ENCODE measurements at regions not wholly inside any gene's neighbourhood (a gene's known extent, or its start where the extent isn't known, plus 50 kb on each side); places are given as distances from the start of the nearest gene placed in this dataset.

DNA sequence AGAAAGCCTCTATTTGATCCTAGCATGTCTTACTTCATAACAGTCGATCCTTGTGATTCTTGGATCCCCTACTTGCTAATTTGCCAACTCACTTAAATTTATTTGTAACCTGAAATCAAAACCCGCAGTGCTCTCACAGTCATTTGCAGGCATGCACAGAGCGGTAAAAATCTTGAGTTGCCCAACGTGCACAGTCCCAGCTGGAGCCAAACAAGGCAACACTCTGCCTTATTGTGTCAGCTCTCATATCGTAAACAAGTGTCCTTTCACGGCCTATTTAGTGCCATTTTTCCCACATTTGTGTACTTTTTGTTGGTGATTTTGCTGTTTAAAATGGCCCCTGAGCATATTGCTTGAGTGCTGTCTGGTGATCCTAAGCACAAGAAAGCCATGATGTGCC, 511.3 kb upstream of the WWC1 start:
- no peak for DNase-seq (ENCODE audit: low read depth)
- no peak overlapping the region for H3K4me3 ChIP-seq (ENCODE audit: low read depth, low read length)
- no peak for TF ChIP-seq CTCF (IDR thresholded peaks at IDR 0.05; ENCODE audit: insufficient read depth, low read length)

- no peak for TF ChIP-seq CTCF (IDR thresholded peaks at IDR 0.05; ENCODE audit: insufficient read depth, low read length)
- no peak overlapping the region for H3K4me3 ChIP-seq (ENCODE audit: low read depth, low read length)
- DNase-seq (ENCODE audit: low read depth) = peak; percentile 43
Measured at GRCh38 chr5:167783145-167783817, 508.2 kb upstream of the WWC1 start.

DNA sequence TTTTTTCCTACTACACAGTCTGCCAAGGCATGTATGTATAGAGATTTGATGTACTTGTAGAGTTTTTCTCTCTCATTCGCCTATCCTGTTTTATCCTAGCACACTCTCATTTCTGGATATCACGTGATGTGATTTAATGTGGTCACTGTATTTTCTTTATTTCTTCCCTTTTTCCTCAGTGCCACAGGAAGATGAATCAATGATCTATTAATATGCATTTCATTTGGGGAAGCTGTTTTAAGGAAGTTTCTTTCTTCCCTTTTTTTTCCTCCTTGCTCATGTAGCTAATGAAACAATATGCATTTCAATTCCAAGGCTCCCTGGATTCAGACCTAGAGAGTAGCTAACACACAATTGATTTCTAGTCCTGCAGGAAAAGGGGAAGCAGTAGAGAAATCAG, 506.3 kb upstream of the WWC1 start:
- H3K4me3 ChIP-seq (ENCODE audit: low read depth, low read length) = no peak overlapping the region
- DNase-seq (ENCODE audit: low read depth) = no peak
- no peak for TF ChIP-seq CTCF (IDR thresholded peaks at IDR 0.05; ENCODE audit: insufficient read depth, low read length)

DNA sequence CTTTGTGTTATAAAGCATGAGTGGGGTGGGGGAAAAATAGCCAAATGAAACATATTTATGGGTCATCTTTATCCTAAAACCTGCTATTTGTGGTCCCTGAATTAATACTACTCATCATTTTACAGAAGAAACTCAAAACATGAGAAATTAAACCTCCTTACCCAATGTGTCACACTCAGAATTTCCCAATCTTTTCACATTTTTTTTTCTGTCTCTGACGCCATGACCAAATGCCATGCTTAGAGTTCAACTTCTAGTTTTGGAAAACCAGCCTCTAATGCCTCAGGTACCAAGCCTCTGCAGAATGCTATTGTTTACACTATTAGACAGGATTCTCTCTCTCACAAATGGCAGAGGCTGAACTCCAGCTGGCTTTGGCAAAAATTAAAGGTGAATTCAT, 505.5 kb upstream of the WWC1 start:
- no peak overlapping the region for H3K4me3 ChIP-seq (ENCODE audit: low read depth, low read length)
- TF ChIP-seq CTCF (IDR thresholded peaks at IDR 0.05; ENCODE audit: insufficient read depth, low read length) = no peak
- no peak for DNase-seq (ENCODE audit: low read depth)

GRCh38 chr5:167786871-167787578, 504.4 kb upstream of the WWC1 start:
- no peak for TF ChIP-seq CTCF (IDR thresholded peaks at IDR 0.05; ENCODE audit: insufficient read depth, low read length)
- no peak for DNase-seq (ENCODE audit: low read depth)
- H3K4me3 ChIP-seq (ENCODE audit: low read depth, low read length) = no peak overlapping the region

DNA sequence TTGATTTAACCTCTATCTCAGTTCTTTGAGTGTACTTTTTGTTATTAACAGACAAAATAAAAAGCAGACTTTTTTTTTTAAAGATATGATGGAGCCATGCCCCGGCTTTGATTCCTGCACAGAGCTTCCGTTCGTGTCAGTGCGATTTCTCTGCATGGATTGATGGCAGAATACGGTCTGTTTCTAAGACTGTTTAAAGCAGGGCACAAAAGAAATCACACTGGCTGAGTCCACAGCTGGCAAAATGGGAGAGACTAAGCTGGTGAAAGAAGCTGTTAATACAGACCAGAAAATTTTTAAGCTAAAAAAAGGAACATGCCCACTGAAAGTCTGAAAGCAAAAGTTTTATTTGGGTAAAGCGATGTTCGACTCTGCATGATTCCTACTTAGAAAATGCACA, 501.4 kb upstream of the WWC1 start:
- H3K4me3 ChIP-seq (ENCODE audit: low read depth, low read length) = no peak overlapping the region
- TF ChIP-seq CTCF (IDR thresholded peaks at IDR 0.05; ENCODE audit: insufficient read depth, low read length) = no peak
- DNase-seq (ENCODE audit: low read depth) = no peak
